Left cardiac atrium (tissue), 4 donors: ENCODE measurements at regions not wholly inside any gene's neighbourhood (a gene's known extent, or its start where the extent isn't known, plus 50 kb on each side); places are given as distances from the start of the nearest gene placed in this dataset.
"Not testable (repeated sequence)": the region's sequence is repeated elsewhere in the genome, so short reads cannot be mapped to it uniquely, and the experiment has no call there.

Experiments used
- ATAC-seq, 2 donors: fragments of 200-7000 bp; cut with Tn5 transposase; one replicate each; pipeline ENCODE4 v1.9.1; 2020; ENCODE audit warnings: mild to moderate bottlenecking in 2 of 2, moderate library complexity in 2 of 2
- DNase-seq: peaks from one replicate; pipeline ENCODE4 v3.0.0-alpha.2; 2020
- intact Hi-C, 2 donors: fragments of 100-400 bp; cut with DNase I; formaldehyde crosslinking; loops; one replicate each; pipeline versions ENCODE4 v1.14.1 to v1.15.1; 2022 to 2023
- donor health status: DM: no; HTN: yes; CAD: no.
- donor health status: DM: no; HTN: yes; CAD: no; lungs with severe emphysema.
- donor health status: DM: yes; HTN: yes; CAD: no.
- donor health status: Dilated cardiomyopathy.

DNA sequence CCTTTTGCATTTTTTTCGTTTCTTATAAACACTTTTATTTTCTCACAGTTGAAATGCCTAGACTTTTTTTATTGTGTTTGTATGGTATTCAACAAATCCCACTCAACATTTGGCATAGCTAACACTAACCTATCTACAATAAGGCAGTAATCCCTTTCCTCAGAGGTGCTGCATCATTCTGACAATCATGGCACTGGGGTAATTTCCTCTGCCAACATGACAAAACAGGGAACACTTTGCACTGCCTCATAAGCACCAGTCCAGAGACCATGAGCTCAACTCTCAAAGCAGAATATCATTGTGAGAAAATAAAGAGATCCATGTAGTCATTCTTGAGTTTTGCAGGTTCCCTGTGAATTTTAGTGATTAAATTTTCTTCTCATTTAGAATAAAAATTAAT, 183.8 kb upstream of the INTU start:
- ATAC-seq, result no peak
- intact Hi-C loops, result no loop called here
- no peak for DNase-seq

DNA sequence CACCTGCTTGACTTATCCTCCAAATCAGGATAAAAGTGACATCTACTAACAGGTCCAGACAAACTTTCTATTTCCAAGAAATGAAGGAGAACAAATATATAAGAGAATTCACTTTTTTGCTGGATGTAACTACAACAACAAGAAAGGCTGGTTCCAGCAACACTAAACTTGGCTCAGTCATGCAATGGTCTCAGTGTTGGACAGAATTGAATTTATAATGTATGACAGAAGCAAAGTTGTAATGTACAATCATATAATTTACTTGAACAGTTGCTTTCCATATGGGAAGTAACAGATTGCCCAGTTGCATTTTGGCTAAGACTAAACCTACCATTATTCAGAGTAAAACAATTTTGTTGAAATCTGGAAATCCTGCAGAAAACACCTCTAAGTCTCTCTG, 183.3 kb upstream of the INTU start:
- DNase-seq (no peak), ATAC-seq (no peak)
- intact Hi-C loops, result no loop called here

DNA sequence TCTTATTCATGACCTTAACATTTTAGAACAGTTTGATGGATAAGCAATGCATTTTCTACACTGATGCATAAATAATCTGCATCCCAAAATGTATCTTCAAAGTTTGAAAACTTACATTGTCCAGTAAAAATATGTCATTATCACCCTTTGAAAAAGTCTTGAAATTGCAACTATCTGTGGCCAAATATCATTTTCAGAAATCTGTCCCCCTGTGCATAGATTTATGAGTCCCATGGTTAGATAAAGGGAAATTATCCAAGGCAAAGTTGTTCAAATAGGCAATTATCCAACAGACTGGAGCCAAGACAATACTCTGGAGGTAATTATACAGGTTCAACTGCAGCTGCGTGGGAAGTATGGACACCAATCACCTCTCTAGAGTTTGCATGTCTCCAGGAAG, 182.5 kb upstream of the INTU start:
- ATAC-seq, result no peak
- no peak for DNase-seq
- intact Hi-C loops, result no loop called here

DNA sequence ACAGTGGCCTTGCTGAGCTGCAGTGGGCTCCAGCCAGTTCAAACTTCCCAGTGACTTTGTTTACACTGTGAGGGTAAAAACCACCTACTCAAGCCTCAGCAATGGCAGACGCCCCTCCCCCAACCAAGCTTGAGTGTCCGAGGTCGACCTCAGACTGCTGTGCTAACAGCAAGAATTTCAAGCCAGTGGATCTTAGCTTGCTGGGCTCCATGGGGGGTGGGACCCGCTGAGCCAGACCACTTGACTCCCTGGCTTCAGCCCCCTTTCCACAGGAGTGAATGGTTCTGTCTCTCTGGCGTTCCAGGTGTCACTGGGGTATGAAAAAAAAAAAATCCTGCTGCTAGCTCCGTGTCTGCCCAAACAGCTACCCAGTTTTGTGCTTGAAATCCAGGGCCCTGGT, 168.9 kb upstream of the INTU start:
- intact Hi-C loops, result no loop called here
- DNase-seq (no peak), ATAC-seq (no peak)

DNA sequence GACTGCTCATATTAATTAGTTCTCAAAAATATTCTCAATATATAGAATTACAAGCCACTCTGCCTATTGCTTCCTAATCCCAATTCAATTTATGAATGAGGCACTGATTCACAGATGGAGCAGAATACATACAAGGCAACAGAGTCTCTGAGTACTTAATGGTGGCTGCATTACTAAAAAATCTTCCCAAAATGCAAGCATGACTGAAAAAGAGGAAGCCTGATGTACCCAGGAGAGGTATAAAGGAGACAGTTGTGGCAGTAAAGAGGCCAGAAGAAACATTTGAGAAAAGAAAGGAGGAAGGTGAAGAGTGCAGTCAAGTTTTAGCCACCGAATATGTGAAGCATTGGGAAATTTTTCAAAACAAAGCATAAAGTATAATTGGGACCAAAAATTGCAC, 163.2 kb upstream of the INTU start:
- no peak for ATAC-seq

DNA sequence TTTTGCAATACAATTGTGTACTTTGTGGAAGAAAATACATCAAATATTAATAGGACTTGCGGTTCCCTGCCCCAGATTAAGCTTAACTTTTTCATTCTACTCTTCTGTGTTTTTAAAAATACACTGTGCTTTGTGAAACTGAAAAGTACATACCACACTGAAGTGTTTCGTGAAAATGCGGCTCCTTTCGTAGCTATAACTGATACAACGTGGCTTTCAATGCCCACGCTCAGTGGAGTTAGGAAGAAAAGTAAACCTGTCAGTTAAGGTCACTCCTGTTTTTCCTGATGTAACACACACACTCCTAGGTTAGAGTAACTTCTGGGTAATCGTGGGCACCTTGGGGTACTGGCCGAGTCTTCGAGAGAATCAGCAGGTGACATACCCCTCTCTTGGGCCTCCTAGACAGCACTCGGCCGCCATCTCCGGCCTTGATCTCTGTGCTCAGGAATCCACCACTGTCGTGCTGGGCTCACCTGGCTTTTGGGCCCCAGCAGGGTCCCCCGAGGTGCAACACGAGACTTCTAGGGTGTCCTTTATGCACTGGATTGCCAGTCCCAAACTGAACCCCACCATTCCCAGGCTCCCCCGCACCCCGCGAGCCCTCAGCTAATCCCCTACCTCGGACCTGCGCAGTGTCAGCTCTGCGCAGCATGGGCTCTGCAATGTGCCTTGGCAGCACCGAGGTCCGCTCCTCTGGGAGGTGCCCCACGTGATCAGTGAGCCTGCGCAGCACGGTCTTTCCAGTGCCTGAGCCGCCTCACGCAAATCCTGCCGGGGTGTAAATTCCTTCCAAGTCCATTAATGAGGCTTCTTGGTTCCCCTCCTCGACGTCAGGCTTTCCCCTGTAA, 162.6 kb upstream of the INTU start:
- DNase-seq (no peak), ATAC-seq (no peak)
- intact Hi-C loops, result no loop called here

More for the DNA sequence above, 163.2 kb upstream of the INTU start:
- DNase-seq, result no peak
- intact Hi-C loops, result no loop called here

DNA sequence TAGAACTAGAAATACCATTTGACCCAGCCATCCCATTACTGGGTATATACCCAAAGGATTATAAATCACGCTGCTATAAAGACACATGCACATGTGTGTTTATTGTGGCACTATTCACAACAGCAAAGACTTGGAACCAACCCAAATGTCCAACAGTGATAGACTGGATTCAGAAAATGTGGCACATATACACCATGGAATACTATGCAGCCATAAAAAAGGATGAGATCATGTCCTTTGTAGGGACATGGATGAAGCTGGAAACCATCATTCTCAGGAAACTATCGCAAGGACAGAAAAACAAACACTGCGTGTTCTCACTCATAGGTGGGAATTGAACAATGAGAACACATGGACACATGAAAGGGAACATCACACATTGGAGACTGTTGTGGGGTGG, 154.5 kb upstream of the INTU start:
- intact Hi-C loops, ATAC-seq, DNase-seq: not testable (repeated sequence)

DNA sequence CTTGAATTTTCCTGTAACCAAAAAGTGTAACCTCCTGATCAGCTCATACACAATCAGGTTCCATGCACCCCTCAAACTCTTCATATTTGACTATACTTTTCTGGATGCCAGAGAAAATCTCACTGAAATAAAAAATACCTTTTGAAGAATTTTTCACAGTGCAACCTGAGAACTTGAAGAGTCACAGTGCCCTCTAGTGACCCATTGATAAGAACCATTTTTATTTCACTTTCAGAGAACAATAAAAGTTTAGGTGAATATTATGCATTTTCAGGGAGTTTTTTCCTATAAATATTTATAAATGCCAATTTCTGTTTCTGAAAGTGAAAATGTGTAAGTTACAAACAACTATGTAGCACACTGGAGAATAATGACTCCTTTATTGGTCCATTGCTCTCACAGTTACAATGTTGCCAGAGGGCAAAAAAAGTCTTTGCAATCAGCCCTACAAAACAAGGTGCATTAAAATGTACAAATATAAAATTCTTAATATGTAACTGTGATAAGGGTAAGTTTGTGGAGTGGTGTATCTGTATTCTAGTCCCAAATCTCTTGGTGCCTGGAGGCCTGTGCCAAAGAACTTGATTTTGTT, 153.6 kb upstream of the INTU start:
- DNase-seq (no peak), ATAC-seq (no peak)
- intact Hi-C loops, result no loop called here

DNA sequence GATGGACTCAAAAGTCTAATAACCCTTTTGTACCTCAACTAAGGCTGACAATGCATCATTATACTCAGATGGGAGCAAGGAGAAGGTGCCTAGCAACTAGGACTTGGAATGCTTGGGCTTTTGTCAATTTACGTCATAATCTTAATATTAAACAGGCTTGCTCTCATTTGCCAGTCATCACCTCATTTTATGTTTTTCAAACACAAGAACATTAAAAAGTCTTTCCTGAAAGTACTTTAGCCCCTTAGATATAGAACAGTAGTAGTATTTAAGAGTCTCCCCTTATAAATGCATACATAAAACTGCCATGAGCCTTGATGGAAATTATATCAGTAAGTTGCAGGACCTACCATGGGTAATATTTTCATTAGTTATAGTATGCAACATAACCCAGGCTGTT, 150.7 kb upstream of the INTU start:
- intact Hi-C loops, result no loop called here
- no peak for DNase-seq
- ATAC-seq, result no peak

DNA sequence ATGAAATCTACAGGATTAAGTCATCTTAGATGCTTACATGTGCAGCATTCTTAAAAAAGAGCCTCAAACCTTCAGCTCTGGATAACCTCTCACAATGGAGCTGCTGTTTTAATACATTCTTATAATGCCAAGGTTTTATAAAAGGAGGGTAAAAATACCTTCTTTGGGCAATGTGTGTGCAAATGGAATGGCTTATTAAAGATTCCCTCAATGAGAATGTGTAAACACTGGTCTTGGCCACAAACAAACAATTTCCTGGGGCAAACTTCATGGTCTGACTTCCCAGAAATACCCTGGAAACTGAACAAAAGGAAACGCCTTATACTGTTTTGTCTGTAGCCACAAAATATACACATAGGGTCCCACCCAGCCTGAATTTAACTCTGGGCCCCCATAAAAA, 148.6 kb upstream of the INTU start:
- DNase-seq (no peak), ATAC-seq (no peak)
- intact Hi-C loops, result no loop called here

DNA sequence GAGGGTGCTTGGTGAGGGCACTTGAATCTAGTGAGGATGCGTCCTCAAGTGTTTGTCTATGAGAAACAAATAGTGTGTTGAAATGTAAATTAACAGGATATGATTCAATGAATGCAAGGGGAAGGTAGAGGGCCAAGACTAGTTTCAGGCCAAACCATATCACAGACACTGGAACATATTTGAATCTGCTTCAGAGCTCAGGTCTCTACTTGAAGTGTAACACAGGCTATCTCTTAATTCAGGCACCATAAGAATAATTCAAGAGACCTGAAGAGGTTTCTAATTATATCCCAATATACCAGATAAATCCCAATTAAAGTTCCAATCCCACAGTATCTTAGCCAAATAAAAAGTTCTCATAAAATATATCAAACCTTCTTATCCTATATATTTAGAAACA, 146.5 kb upstream of the INTU start:
- intact Hi-C loops, result no loop called here
- ATAC-seq (no peak), DNase-seq (no peak)

DNA sequence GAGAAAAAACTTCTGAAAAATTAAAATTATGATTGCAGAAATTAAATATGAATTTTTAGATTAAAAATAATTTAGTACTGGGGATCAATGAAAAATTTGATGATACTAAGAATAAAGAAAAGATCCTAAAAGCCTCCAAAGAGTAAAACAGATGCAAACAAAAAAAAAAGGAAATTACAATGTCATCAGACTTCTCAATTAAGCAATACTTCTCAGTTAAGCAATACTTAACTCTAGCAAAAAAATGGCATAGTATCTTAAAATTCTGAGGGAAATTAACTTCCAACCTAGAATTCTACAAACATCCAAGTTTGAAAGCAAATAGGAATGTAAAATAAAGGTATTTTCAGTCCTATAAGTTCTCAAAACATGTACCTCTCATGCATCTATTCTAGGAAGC, 141.2 kb upstream of the INTU start:
- DNase-seq (no peak), ATAC-seq (no peak)
- intact Hi-C loops, result no loop called here

DNA sequence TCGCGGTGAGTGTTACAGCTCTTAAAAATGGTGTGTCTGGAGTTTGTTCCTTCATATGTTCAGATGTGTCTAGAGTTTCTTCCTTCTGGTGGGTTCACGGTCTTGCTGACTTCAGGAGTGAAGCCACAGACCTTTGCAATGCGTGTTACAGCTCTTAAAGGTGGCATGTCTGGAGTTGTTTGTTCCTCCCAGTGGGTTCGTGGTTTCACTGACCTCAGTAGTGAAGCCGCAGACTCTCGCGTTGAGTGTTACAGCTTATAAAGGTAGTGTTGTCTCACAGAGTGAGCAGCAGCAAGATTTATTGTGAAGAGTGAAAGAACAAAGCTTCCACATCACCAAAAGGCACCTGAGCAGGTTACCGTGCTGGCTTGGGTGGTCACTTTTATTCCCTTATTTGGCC, 135.9 kb upstream of the INTU start:
- ATAC-seq, intact Hi-C loops: not testable (repeated sequence)

DNA sequence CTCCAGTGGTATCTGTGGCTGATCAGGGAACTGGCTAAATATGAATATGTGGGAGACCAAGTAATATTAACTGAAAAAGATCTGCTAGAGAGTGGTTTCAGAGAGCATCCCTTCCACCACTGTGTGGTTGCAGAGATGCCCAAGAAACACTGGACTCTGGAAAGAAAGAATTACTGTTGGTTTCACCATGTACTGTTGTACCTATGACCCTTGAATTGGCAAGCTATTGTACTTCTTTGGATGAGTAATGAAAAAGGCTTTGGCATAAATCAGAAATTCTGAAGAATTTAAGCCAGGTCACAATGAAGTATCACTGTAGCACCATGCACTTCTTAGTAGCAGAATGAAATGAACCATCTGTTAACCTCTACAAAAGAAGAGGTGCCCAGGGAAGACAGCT, 134.4 kb upstream of the INTU start:
- intact Hi-C loops, result no loop called here
- ATAC-seq, result no peak
- no peak for DNase-seq

More for the DNA sequence above, 135.9 kb upstream of the INTU start:
- not testable (repeated sequence) for DNase-seq

DNA sequence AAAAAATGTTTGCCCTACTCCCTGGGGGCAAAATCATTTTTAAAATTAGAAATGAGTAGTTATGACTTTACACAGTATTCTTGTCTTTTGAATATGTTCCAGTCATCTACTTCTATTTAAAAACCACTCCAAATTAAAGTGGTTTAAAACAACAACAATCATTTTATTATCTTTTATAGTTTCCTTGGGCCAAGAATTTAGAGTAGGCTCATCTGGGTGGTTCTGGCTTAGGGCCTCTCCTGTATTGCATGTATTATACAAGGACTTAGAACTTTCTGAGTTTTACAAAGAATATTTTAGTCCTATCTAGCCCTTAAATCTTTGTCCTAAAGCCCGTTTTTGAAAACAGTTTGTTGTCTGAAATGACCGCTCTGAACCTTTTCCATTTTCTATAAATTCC, 132.5 kb upstream of the INTU start:
- ATAC-seq (peak; percentile 47 to 69), DNase-seq (no peak)
- intact Hi-C loops, result no loop called here

DNA sequence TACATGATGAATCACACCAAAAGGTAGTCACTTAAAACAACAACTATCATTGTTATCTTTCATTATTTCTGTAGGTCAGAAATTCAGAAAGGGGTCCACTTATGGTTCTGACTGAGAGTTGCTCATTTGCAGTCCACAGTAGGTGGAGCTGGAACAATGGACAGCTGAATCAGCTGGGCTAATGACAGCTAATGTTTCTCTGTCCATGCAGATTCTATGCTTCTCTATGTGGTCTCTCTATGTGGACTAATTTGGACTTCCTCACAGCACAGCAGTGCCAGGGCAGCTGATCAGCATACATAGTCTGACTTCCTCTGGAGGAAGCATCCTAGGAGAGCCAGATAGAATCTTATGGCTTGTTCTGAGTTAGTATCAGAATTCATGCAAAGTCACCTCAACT, 131.7 kb upstream of the INTU start:
- DNase-seq (no peak), ATAC-seq (peak; percentile 54 to 56)
- intact Hi-C loops, result no loop called here

DNA sequence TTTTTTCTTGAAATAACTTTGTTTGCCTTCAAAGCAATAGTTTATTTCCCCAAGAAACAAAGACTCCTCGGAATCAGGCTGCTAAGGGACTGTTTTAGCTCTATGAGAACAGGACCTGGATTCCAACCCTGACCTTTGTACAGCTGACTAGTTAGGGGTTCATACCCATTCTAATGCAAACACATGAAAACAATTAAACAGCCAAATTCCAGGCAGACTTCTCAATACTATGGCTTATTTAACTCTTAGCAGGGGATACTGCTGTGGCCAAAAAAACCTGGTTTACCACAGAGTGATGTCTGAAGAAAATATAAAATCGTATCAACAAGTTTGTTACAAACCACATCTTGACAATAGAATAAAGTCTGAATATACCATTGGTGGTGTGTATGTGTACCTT, 129.6 kb upstream of the INTU start:
- ATAC-seq (no peak), DNase-seq (no peak)
- intact Hi-C loops, result no loop called here

DNA sequence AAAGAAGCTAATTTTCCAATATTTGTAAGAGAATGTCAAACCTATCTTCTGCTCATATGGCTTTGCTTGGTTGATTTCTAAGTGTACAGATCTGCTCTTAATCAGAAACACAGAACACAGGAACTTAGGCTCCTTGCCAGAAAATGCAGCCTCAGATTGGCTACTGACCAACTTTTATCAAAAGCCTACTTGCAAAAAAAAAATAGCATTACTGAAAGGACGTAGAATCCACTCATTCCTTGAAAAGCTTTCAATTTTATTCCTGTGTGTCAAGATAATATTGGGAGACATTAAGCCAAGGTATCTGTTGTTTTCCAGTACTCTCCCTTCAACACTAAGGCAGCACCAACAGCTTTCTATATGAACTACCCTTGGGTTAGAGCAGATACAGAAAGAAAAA, 127.6 kb upstream of the INTU start:
- peak; percentile 39 to 40 for ATAC-seq
- DNase-seq, result no peak
- intact Hi-C loops, result no loop called here

DNA sequence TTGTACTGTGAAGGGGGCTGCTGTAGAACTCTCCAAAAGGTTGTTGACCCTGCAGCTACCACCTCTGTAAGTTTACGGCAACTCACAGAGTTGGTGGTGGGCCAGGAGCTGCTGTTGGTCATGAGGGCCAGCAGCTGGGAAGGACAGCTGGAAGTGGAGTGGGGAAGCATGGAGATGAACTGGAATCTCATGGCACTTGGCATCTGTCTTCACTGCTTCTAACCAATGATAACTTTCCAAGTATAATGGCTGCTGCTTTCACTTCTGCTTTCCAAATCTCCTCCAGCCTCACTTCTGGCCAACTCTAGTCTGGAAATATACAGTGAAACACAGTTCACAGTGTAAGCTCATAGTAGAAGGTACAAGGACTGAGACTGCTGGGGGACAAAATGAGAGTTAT, 126.5 kb upstream of the INTU start:
- peak; percentile 30 to 53 for ATAC-seq
- intact Hi-C loops, result no loop called here
- DNase-seq, result no peak

DNA sequence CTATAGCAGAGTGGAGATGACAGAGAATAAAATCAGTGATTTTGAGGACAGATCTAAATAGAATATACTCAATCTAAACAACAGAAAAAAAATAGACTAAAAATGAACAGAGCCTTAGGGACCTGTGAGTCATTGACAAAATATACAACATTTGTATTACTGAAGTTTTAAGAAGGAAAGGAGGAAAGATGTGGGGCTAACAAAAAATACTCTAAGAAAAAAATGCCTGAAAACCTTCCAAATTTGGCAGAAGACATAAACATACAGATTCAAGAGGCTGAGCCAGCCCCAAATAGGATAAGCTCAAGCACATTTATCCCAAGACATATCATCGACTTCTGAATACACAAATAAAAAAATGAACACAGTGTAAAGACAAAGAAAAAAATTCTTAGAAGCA, 123.6 kb upstream of the INTU start:
- no peak for ATAC-seq
- no peak for DNase-seq
- intact Hi-C loops, result no loop called here

DNA sequence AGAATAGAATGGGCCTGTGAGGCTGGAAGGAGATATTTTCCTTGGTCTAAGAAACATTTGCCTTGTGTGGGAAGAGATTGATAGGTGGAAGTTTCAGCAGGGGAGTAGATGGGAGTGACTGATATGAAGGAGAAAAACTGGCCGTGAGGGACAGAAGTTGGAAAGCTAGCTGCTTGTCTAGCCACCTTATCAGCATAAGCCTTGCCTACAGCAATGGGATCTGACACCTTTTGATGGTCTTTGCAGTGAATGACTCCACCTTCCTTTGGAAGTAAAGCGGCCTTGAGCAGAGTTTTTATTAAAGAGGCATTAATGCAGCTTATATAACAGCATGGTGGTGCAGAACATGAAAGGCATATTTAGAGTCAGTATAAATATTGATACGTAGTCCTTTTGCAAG, 120.1 kb upstream of the INTU start:
- ATAC-seq, DNase-seq, intact Hi-C loops: not testable (repeated sequence)
